ENCODE measurements at regions not wholly inside any gene's neighbourhood (a gene's known extent, or its start where the extent isn't known, plus 50 kb on each side); places are given as distances from the start of the nearest gene placed in this dataset.
"Not testable (repeated sequence)": the region's sequence is repeated elsewhere in the genome, so short reads cannot be mapped to it uniquely, and the experiment has no call there.

- no peak for DNase-seq (ENCODE audit: low read depth)
Measured at GRCh38 chr13:40338217-40338616, 328.2 kb downstream of the FOXO1 start.

DNA sequence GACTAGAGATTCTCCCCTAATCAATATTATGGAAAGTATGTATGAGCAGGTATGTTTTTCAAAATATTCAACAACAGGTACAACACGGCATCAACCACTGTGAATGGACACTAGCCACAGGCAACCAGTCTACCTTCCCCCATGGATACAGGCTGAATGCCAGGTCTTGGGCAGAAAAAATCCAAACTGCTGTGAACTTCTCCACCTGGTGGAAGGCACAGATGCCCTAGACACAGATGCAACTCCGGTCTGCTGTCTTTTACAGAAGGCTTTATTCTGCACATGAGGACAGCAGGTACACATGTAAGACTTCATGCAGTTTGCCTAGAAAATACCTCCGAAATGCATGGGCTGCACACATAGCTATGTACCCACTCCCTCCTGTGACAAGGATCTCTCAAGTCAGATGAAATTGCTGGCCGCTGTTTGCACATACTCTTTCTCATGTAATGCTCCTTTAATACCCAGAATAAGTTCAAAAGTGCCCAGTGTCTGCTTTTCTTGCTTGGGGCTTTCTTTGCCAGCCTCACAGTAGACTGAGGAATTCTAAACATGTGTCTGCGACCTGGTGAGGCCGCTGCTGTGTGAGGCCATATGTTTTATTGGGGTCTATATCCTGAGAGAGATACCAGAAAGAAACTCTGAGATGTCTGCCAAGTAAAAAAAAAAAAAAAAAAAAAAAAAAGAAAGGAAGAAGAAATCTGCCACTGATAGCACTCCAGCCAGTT, 325.9 kb downstream of the FOXO1 start:
- DNase-seq (ENCODE audit: low read depth): no peak

DNA sequence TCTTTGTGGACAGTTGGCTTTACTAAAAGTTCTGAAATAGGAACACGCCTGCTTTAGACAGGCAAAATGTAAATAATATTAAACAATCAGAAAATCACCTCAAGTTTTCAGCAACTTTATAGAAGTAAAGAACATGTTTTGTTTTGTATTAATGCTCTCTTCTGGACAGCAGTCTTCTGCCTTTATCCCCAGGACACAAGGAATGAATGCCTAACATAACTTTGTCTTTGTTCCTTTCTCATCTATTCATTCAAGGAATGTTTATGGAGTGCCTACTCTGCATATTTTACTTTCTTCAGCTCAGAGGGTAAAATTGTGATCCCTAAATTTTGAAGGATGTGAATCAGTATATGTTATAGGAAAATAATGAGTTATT, 325.4 kb downstream of the FOXO1 start:
- no peak for DNase-seq (ENCODE audit: low read depth)

DNA sequence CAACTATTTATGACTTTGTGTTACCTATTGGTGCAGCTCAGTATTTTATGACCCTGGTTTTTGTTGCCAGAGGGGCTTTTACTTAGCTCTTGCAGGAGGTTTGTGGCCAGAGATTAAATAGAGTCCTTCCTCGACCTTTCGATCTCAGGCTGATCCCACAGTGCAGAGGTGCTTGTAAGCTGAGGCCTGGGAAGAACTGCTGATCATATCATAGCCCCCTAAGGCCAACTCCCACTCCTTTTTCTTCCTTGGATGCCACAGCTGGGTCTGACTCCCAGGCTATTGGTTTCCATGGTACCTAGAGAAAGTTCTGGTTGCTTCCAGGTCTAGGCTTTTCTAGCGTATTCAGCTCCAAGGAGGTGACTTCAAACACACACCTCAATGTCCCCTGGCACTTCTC, 324.9 kb downstream of the FOXO1 start:
- DNase-seq (ENCODE audit: low read depth): no peak

DNA sequence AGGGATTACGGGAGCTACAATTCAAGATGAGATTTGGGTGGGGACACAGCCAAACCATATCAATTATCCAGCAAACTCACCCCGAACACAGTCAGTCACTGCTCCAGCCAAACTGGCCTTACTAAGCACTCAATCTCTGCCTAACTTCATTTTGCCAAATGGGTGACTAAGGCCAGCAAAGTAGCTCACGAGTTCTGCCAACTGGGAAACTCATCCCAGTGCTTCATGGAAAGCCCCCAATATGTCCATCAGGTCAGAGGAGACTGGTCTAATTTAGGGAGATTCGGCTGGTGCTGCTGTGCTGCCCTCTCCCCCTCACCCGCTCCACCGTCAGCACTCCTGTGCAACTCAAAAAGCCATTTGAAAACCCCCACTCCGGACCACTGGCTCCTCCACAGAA, 324.0 kb downstream of the FOXO1 start:
- DNase-seq (ENCODE audit: low read depth): no peak

DNA sequence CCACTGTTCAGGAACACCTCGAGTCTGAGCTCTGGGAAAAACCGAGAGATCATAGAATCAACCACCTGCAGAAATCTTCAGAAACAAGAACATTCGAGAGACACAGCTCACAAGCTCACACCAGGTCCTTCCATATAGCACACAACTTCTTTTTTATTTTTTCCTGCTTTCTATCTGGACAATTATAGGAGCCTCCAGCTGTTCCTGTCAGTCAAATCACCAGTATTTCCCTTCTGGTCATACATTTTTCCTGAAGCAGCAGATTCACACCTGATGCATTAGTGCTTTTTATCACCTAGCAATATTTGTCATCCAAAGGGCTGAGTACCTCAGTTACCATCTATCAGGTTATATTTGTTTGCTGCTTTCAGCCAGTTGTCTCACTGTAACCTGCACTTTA, 323.5 kb downstream of the FOXO1 start:
- DNase-seq (ENCODE audit: low read depth): no peak

DNA sequence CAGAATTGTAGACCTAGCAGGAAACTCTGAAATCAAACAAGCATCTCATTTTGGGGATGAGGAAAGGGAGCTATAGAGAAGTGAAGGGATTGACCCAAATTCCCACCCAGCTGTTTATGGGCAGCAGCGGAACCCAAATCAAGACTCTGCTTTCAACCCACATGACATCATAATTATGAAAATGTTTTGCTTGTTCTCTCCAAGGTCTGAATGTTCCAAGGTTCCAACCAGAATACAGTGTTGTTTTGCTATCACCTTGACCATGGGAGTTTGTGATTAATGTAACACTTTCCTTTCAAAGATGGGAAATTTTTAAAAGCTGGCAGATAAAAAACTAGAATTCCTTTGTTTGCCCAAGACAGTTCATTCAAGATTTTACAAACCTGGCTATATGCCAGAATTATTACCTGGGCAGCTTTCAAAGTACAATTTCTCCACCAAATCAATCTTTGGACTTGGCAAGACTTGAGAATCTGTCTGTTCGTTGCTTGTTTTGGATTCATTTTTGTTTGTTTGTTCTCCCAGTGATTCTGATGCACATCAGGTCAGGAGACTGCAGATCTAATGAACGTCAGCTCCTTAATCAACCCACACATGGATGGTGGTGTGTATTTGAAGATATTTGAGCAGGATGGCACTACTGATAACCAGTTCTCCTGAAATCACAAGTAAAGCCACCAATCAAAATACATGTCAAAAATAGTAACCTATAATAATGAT, 322.7 kb downstream of the FOXO1 start:
- no peak for DNase-seq (ENCODE audit: low read depth)

- no peak for DNase-seq (ENCODE audit: low read depth)
Measured at GRCh38 chr13:40344270-40345148, 321.9 kb downstream of the FOXO1 start.

GRCh38 chr13:40345149-40345514, 321.3 kb downstream of the FOXO1 start:
- no peak for DNase-seq (ENCODE audit: low read depth)

DNA sequence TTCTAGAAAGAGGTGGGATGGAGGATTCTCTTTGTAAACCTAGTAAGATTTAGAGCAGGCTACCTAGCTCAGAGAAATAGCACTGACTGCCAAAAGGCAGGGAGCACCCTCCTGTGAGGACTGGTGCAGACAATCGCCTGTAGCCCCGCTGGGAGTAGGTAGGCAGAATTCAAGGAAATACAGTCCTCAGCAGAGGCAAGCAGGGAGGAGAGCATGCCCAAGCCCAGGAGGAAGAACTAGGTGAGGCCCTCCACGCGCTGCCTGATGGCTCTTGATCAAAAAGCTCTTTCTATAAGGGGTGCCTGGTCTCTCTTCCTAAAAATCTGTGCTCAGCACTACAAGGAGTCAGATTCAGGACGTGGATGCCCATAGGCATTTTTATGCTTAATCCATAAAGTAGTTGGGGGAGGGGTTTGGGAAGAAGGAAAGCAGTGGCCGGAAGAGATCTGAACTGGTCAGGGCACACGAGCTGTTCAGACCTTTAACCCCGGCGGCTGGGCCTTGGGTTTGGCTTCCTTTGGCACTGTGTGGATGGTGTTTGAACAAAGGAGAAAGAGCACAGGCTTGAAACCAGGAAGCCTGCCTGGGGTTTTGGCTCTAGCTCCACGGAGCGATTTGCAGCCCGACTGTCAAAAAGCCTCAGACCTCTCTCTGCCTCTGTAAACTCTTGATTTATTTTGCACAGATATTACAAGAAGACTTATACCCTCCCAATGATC, 320.6 kb downstream of the FOXO1 start:
- DNase-seq (ENCODE audit: low read depth): no peak

DNA sequence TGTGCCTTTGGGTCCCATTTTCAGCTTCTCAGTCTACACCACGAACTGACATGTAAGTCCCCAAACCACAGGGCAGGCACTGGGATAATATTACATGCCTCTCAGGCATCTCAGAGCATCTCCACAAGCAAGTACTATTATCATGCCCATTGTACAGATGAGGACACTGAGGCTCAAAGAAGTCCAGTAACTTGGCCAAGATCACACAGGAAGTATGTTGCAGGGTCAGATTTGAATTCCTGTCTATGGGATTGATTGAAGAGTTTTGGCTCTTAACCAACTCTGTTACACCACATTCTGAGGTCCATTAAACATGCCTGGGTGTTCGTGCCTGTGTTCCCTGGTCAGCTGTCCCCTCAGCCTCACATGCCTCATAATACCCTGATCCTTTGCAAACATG, 319.8 kb downstream of the FOXO1 start:
- DNase-seq (ENCODE audit: low read depth): no peak

DNA sequence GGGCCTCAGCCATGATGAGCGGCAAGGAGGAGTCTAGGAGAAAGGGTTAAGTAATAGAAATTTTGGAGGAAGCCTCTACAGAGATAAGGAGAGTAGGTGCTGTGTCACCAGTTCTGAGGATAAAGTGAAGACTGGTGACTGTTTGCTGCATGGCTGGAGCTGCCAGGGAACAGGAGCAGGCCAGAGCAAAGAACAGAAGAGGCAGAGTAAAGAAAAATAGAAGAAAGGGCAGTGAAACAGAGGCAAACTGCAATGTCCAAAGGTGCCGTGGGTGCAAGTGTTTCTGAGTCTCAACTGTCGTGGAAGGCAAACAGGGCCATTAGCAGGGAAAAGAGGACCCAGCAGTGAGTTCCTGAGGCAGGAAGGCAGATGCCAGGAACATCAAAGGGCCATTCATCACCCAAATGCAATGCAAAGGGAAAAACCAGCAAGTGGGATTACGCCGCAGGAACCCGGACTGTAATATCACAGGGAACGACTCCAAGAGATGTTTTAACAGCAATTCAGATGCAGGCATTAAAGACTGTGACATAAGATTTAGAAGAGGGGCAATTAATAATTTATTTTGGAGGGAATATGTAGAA, 318.3 kb downstream of the FOXO1 start:
- no peak for DNase-seq (ENCODE audit: low read depth)

- no peak for DNase-seq (ENCODE audit: low read depth)
Measured at GRCh38 chr13:40350283-40350992, 316.0 kb downstream of the FOXO1 start.

DNA sequence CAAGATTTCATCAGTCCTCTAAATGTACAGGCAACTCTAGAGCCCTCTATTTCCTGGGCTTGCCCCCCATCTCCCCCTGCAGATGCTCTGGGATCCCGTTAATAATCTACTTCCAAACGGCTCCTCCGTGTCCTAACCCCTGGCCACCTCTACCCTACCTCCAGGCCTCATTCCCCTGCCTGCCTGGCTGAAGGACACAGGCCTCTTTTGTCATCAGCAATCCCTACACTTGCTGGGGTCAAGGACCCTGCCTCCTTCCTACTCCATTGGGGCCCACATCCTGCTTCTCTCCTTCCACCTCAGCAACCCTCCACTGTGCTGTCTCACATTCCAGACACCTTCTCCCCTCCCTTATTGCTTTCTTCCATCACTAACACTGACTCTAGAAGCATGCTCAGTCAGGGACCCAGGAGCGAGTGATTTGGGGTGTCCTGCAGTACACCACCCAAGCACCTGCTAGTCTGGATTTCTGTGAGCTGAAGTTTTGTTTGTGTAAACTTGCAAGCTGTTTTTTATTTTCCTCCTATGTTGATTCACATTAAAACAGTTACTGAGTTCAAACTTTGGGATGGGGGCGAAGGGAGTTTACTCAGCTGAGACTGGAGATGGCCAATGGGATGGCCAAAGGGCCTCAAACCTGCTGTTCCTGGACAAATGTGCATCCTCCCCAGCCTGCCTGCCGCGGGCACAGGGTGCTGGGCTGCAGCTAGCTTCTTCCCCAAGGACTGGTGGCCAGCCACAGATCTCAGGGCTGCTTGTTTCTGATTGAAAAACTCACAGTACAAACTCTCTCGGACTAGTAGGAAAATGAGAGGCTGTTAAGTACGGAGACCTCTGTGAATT, 314.7 kb downstream of the FOXO1 start:
- DNase-seq (ENCODE audit: low read depth): no peak

- no peak for DNase-seq (ENCODE audit: low read depth)
Measured at GRCh38 chr13:40352380-40352778, 314.1 kb downstream of the FOXO1 start.

- DNase-seq (ENCODE audit: low read depth): no peak
Measured at GRCh38 chr13:40352802-40353562, 313.5 kb downstream of the FOXO1 start.

GRCh38 chr13:40355126-40355724, 311.2 kb downstream of the FOXO1 start:
- no peak for DNase-seq (ENCODE audit: low read depth)

- DNase-seq (ENCODE audit: low read depth): no peak
Measured at GRCh38 chr13:40356011-40356410, 310.4 kb downstream of the FOXO1 start.

DNA sequence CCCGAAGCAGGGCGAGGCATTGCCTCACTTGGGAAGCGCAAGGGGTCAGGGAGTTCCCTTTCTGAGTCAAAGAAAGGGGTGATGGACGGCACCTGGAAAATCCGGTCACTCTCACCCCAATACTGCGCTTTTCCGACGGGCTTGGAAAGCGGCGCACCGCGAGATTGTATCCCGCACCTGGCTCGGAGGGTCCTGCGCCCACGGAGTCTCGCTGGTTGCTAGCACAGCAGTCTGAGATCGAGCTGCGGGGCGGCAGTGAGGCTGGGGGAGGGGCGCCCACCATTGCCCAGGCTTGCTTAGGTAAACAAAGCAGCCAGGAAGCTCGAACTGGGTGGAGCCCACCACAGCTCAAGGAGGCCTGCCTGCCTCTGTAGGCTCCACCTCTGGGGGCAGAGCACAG, 310.0 kb downstream of the FOXO1 start:
- not testable (repeated sequence) for DNase-seq (ENCODE audit: low read depth)
